ENCODE measurements at regions not wholly inside any gene's neighbourhood (a gene's known extent, or its start where the extent isn't known, plus 50 kb on each side); places are given as distances from the start of the nearest gene placed in this dataset.
A peak's percentile ranks its signal among the peaks of the same experiment; 100 is the strongest.

DNA sequence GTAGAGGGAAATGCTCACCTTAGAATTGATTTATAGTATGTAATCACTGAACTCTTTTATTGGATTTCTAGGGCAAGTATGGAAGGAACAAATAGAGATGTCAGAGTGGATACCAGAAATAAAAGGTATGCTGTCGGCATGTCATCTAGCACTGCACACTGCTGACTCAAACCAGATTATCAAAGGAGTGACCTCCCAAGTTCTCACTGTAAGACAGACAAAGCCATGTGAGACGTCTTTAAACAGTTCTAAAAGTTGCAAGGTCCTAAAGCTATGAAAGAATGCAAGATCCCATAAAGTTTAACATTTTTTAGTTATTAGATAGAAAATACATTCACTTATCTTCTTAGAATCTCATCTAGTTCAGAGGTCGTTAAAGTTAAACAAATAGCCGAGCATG, 70.0 kb upstream of the CPM start:
- no peak overlapping the region for H3K27ac ChIP-seq
- H3K9me3 ChIP-seq = no peaks in the 10 kb centered on the region
- H3K36me3 ChIP-seq = no peaks in the 10 kb centered on the region
- H3K4me3 ChIP-seq = no peak overlapping the region
- no peak for TF ChIP-seq POLR2A (IDR thresholded peaks at IDR 0.05)
- TF ChIP-seq, protein P1, sequence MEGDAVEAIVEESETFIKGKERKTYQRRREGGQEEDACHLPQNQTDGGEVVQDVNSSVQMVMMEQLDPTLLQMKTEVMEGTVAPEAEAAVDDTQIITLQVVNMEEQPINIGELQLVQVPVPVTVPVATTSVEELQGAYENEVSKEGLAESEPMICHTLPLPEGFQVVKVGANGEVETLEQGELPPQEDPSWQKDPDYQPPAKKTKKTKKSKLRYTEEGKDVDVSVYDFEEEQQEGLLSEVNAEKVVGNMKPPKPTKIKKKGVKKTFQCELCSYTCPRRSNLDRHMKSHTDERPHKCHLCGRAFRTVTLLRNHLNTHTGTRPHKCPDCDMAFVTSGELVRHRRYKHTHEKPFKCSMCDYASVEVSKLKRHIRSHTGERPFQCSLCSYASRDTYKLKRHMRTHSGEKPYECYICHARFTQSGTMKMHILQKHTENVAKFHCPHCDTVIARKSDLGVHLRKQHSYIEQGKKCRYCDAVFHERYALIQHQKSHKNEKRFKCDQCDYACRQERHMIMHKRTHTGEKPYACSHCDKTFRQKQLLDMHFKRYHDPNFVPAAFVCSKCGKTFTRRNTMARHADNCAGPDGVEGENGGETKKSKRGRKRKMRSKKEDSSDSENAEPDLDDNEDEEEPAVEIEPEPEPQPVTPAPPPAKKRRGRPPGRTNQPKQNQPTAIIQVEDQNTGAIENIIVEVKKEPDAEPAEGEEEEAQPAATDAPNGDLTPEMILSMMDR (IDR thresholded peaks at IDR 0.05) = no peak
- H3K4me1 ChIP-seq = peaks cover 0 to 12% (median 5%) of the 10 kb centered on the region in 4 donors
- DNase-seq = no peak
- no peaks in the 10 kb centered on the region for H3K27me3 ChIP-seq

DNA sequence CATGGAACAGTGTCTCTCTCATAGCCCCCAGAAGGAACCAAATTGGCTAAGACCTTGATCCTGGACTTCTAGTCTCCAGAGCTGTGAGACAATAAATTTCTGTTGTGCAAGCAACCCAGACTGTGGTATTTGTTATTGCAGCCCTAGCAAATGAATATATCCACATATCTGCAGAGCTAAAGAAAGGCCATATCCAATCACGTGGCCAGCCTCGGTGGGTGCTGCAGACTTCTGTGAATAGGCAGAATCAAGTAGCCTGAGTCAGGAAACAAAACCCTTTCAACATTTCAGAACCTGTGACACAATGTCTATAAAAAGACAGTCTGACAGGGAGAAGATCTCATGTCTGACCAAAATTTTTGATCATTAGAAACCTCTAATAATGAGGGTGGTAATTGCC, 71.0 kb upstream of the CPM start:
- Histone ChIP-seq H3K27me3 (no peaks in the 10 kb centered on the region), H3K4me3 (no peak overlapping the region), H3K4me1 (peaks cover 0 to 13% (median 6%) of the 10 kb centered on the region in 4 donors), H3K9me3 (no peaks in the 10 kb centered on the region), H3K27ac (no peak overlapping the region), H3K36me3 (no peaks in the 10 kb centered on the region)
- TF ChIP-seq, protein P1 (IDR thresholded peaks at IDR 0.05) = no peak
- TF ChIP-seq POLR2A (IDR thresholded peaks at IDR 0.05) = no peak
- DNase-seq = no peak

DNA sequence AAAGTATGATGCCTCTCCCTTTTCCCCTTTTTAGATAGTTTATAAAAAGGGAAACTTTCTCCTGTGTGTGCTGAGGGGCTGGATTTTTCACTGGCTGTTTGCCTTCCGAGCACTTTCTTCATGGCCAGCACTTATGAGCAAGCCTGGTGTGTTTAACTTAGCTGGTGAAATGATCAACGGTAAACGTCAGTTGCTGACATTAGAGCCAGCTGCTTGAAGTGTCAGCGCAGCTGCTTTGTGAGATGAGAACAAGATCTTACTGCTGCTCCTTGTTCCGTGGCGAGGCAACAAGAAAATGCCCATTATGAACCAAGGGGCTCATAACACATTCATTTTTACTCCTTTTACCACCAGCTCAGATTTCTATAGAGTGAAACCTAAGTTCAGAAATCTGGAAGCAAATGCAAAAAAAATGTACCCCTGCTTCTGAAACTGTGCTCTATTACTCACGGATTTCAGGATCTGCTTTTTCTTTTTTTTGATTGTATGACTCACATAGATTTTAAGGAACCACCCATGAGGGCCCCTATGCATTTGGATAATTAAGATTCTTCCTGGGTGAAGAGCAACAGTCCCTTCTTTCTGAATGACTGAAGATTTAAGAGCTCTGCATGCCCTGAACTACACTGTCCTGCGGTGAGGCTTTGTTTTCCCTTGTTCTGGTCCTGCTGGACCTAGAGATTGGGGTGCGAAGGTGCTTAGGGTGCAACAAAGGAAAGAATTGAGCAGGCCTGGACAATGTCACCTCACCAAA, 74.3 kb upstream of the CPM start:
- Histone ChIP-seq H3K27me3 (no peaks in the 10 kb centered on the region), H3K36me3 (no peaks in the 10 kb centered on the region), H3K9me3 (no peaks in the 10 kb centered on the region), H3K4me3 (no peak overlapping the region), H3K4me1 (peaks cover 0 to 13% (median 6%) of the 10 kb centered on the region in 4 donors), H3K27ac (peak overlapping the region in 2 of 4 donors; percentile 1 to 54)
- TF ChIP-seq, protein P1 (IDR thresholded peaks at IDR 0.05) = no peak
- TF ChIP-seq POLR2A (IDR thresholded peaks at IDR 0.05) = no peak
- peak in 1 of 3 donors; percentile 49 for DNase-seq

DNA sequence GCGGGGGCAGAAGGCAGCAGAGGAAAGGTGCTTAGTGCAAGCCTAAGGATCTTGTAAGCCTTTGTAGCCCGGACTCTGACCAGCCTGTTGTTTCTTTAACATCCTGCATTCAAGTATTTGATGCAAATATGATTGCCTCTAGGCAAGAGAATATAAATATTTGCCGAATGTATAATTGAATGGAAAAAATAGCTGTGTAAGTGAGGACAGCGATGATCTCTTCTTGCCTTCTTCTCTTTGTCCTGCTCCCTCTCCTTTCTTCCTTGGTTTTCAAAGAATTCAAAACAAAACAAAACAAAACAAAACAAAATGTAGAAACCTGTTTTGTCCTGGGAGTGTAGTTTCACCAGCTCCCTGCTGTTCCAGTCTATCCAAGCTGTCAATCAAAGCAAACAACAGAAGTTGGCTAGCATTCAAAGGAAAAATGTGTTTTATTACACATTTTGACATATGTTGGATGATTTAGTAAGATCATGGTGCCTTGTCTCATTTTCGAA, 74.9 kb upstream of the CPM start:
- TF ChIP-seq, protein P1 (IDR thresholded peaks at IDR 0.05) = no peak
- no peak for TF ChIP-seq POLR2A (IDR thresholded peaks at IDR 0.05)
- H3K4me1 ChIP-seq = peaks cover 0 to 13% (median 6%) of the 10 kb centered on the region in 4 donors
- H3K36me3 ChIP-seq = no peaks in the 10 kb centered on the region
- no peak overlapping the region for H3K27ac ChIP-seq
- H3K27me3 ChIP-seq = no peaks in the 10 kb centered on the region
- DNase-seq = no peak
- H3K9me3 ChIP-seq = no peaks in the 10 kb centered on the region
- H3K4me3 ChIP-seq = no peak overlapping the region

DNA sequence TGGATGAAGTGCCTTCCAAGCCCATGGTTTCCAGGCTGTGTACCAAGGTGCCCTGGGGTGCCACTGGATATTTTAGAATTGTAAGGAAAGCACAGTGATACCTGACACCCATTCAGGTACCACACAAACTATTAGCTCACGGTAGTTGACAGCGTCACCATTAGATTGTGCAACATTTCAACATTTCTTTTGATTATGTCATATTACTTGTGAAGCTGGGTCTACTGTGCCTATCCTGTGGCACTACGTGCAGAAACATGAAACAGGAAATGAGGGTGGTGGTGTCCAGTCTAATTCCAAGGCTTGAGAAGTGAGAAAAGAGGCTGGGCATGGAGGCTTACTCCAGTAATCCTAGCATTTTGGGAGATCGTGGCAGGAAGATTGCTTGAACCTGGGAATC, 75.5 kb upstream of the CPM start:
- Histone ChIP-seq H3K27ac (no peak overlapping the region), H3K36me3 (no peaks in the 10 kb centered on the region), H3K27me3 (no peaks in the 10 kb centered on the region), H3K9me3 (no peaks in the 10 kb centered on the region), H3K4me3 (no peak overlapping the region), H3K4me1 (peaks cover 0 to 13% (median 6%) of the 10 kb centered on the region in 4 donors)
- no peak for DNase-seq
- TF ChIP-seq, protein P1 (IDR thresholded peaks at IDR 0.05) = no peak
- no peak for TF ChIP-seq POLR2A (IDR thresholded peaks at IDR 0.05)

All from Peyer's patch (tissue), 4 donors.